Mammary epithelial cell (primary cell): ENCODE measurements at regions not wholly inside any gene's neighbourhood (a gene's known extent, or its start where the extent isn't known, plus 50 kb on each side); places are given as distances from the start of the nearest gene placed in this dataset.

Experiments used
- EZH2 ChIP-seq: IDR thresholded peaks from 2 replicates; pipeline ENCODE4 v1.6.1; 2012; ENCODE audit warnings: low read length, inconsistent platforms, borderline replicate concordance
- TF ChIP-seq, protein P1 (sequence below), 2 donors: IDR thresholded peaks in 1 of 2; conservative IDR thresholded peaks in 1 of 2; 2 replicates each; pipeline ENCODE4 v1.5.1; 2011 to 2012; ENCODE audit warnings: inconsistent platforms in 2 of 2, low read length in 2 of 2, mild to moderate bottlenecking in 2 of 2, control low read depth in 1 of 2, low read depth in 1 of 2; ENCODE audit not compliant: insufficient read depth in 1 of 2; ENCODE audit errors: extremely low read depth in 1 of 2

DNA sequence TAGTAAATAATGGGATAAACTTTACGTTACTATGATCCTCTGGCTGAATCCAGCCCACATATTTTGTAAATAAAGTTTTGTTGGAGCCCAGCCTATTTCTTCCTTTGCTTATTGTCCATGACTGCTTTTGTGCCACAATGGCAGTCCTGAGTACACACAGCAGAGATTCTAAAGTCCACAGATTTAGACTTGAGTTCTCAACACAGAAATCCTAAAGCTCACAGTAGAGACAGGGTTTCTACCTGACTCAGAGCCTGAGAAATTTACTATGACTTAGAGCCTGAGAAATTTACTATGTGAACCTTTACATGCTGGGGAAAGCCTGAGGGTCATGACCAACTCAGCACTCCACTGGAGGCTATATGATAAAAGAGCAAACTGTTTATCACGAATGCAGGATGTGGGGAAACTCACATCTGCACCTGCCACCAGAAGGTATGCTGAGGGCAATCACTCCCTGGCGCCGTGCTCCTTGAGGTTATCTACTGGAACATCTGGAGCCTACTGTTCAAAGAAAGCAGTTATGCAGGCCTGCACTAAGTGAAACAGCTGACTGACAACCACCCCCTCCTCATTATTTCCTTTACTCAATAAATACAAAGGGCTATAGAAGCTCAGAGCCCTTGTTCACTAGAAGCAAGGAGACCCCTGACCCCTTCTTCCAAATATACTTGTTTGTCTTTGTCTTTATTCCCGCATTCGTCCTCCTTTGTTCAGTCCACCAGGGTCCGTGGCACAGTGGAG lies 52.6 kb upstream of the BICD1 start:
- TF ChIP-seq, protein P1, sequence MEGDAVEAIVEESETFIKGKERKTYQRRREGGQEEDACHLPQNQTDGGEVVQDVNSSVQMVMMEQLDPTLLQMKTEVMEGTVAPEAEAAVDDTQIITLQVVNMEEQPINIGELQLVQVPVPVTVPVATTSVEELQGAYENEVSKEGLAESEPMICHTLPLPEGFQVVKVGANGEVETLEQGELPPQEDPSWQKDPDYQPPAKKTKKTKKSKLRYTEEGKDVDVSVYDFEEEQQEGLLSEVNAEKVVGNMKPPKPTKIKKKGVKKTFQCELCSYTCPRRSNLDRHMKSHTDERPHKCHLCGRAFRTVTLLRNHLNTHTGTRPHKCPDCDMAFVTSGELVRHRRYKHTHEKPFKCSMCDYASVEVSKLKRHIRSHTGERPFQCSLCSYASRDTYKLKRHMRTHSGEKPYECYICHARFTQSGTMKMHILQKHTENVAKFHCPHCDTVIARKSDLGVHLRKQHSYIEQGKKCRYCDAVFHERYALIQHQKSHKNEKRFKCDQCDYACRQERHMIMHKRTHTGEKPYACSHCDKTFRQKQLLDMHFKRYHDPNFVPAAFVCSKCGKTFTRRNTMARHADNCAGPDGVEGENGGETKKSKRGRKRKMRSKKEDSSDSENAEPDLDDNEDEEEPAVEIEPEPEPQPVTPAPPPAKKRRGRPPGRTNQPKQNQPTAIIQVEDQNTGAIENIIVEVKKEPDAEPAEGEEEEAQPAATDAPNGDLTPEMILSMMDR (conservative IDR thresholded peaks at IDR 0.05 in 1 of 2, IDR thresholded peaks at IDR 0.05 in 1 of 2; ENCODE audit: extremely low read depth in 1 of 2, insufficient read depth in 1 of 2, low read depth in 1 of 2, low read length in 2 of 2) = no peak
- no peak for TF ChIP-seq EZH2
